SK-N-SH (cell line): ENCODE measurements at regions not wholly inside any gene's neighbourhood (a gene's known extent, or its start where the extent isn't known, plus 50 kb on each side); places are given as distances from the start of the nearest gene placed in this dataset.

Experiments
- CTCF ChIA-PET: fragments of 300-600, 350-600 bp; formaldehyde crosslinking; extraction: SDS; loops from one replicate; lab custom pipeline; 2021; lab: Yijun Ruan, JAX
- POLR2A ChIA-PET: fragments of 350-600 bp; sonication (Branson Sonifier 250); formaldehyde crosslinking; extraction: SDS; loops from one replicate; lab custom pipeline; 2020; ENCODE audit warnings: antibody characterized with exemption, inconsistent platforms; lab: Yijun Ruan, JAX
- DNase-seq: peaks from one replicate; pipeline ENCODE4 v3.0.0; 2012
- H2AFZ ChIP-seq: fragments of 200-600 bp; sonication (generic); 2 replicates; pipeline ENCODE4 v1.8.1; 2016; ENCODE audit warnings: antibody characterized with exemption, mild to moderate bottlenecking, low read depth
- H3F3A ChIP-seq: fragments of 200-600 bp; sonication (generic); replicated peaks from 2 replicates; pipeline ENCODE3; 2016; ENCODE audit warnings: antibody characterized with exemption, mild to moderate bottlenecking; ENCODE audit not compliant: insufficient read depth
- H3K27ac ChIP-seq, 2 experiments: fragments of 200-500 bp in 1 of 2; fragments of 200-600 bp in 1 of 2; sonication (Bioruptor generic) in 1 of 2; sonication (generic), shearing (Covaris generic) in 1 of 2; 2 replicates each; pipeline versions ENCODE4 v1.5.1 to v1.6.1; 2014 to 2016; ENCODE audit warnings: low read depth in 2 of 2, inconsistent platforms in 1 of 2, low read length in 1 of 2, mild to moderate bottlenecking in 1 of 2, mixed read lengths in 1 of 2
- H3K27me3 ChIP-seq: fragments of 200-600 bp; sonication (generic), shearing (Covaris generic); 2 replicates; pipeline ENCODE4 v1.6.1; 2016; ENCODE audit warnings: mixed run types; ENCODE audit not compliant: insufficient read depth
- H3K36me3 ChIP-seq, 2 experiments: fragments of 200-500 bp in 1 of 2; fragments of 200-600 bp in 1 of 2; sonication (Bioruptor generic) in 1 of 2; sonication (generic) in 1 of 2; replicated peaks in 1 of 2; 2 replicates each; pipeline versions ENCODE3 to v1.5.1; 2014 to 2016; ENCODE audit warnings: low read length in 1 of 2, mild to moderate bottlenecking in 1 of 2; ENCODE audit not compliant: insufficient read depth in 2 of 2, control insufficient read depth in 1 of 2
- H3K4me1 ChIP-seq, 2 experiments: fragments of 200-500 bp in 1 of 2; fragments of 200-600 bp in 1 of 2; sonication (Bioruptor generic) in 1 of 2; sonication (generic), shearing (Covaris generic) in 1 of 2; 2 replicates each; pipeline versions ENCODE4 v1.5.1 to v1.6.1; 2014 to 2016; ENCODE audit warnings: low read depth in 1 of 2, low read length in 1 of 2, mixed run types in 1 of 2; ENCODE audit not compliant: insufficient read depth in 2 of 2, control insufficient read depth in 1 of 2
- H3K4me2 ChIP-seq: fragments of 200-600 bp; sonication (generic), shearing (Covaris generic); 2 replicates; pipeline ENCODE4 v1.6.1; 2017; ENCODE audit warnings: mixed run types
- H3K4me3 ChIP-seq, 2 experiments: fragments of 200-500 bp in 1 of 2; fragments of 200-600 bp in 1 of 2; sonication (Bioruptor generic) in 1 of 2; sonication (generic), shearing (Covaris generic) in 1 of 2; 2 replicates each; pipeline versions ENCODE4 v1.5.1 to v1.8.1; 2014 to 2016; ENCODE audit warnings: low read depth in 2 of 2, inconsistent platforms in 1 of 2, low read length in 1 of 2, mild to moderate bottlenecking in 1 of 2, mixed read lengths in 1 of 2, moderate library complexity in 1 of 2
- H3K79me2 ChIP-seq: fragments of 200-600 bp; sonication (generic); 2 replicates; pipeline ENCODE4 v1.8.1; 2017; ENCODE audit warnings: mild to moderate bottlenecking; ENCODE audit not compliant: insufficient read depth
- H3K9ac ChIP-seq: fragments of 200-600 bp; sonication (generic); 2 replicates; pipeline ENCODE4 v1.6.1; 2017; ENCODE audit warnings: mixed run types
- H3K9me2 ChIP-seq: fragments of 200-600 bp; sonication (generic); 2 replicates; pipeline ENCODE4 v1.6.1; 2017; ENCODE audit warnings: mixed run types
- H3K9me3 ChIP-seq: fragments of 200-600 bp; sonication (generic); 2 replicates; pipeline ENCODE4 v1.6.1; 2017; ENCODE audit warnings: mixed run types, mild to moderate bottlenecking, moderate library complexity
- H4K20me1 ChIP-seq: fragments of 200-600 bp; sonication (generic); 2 replicates; pipeline ENCODE4 v1.6.1; 2017; ENCODE audit warnings: mild to moderate bottlenecking, mixed run types; ENCODE audit not compliant: insufficient read depth
- CTCF ChIP-seq: fragments of 200-600 bp; sonication (generic); IDR thresholded peaks from 2 replicates; pipeline ENCODE4 v1.6.1; 2017; ENCODE audit warnings: antibody characterized with exemption, mild to moderate bottlenecking, moderate library complexity
- EP300 ChIP-seq, 2 experiments: IDR thresholded peaks; 2 replicates each; pipeline versions ENCODE4 v1.4.0 to v1.6.1; 2012; ENCODE audit warnings: borderline replicate concordance in 1 of 2, low read depth in 1 of 2, low read length in 1 of 2
- GABPA ChIP-seq: IDR thresholded peaks from 2 replicates; pipeline ENCODE4 v1.4.0; 2012; ENCODE audit warnings: low read depth, mild to moderate bottlenecking
- MAX ChIP-seq: IDR thresholded peaks from 2 replicates; pipeline ENCODE4 v1.4.0; 2012; ENCODE audit warnings: low read depth
- MXI1 ChIP-seq: IDR thresholded peaks from 2 replicates; pipeline ENCODE4 v1.6.1; 2012; ENCODE audit warnings: mild to moderate bottlenecking, low read depth, low read length, improper control_type of control experiment
- POLR2AphosphoS5 ChIP-seq: IDR thresholded peaks from 2 replicates; pipeline ENCODE4 v1.6.1; 2012; ENCODE audit warnings: low read depth, low read length
- RCOR1 ChIP-seq: fragments of 150-350 bp; IDR thresholded peaks from 2 replicates; pipeline ENCODE4 v1.6.1; 2017; ENCODE audit warnings: antibody characterized with exemption, low read length
- RFX5 ChIP-seq: IDR thresholded peaks from 2 replicates; pipeline ENCODE4 v1.6.1; 2012; ENCODE audit warnings: mild to moderate bottlenecking, improper control_type of control experiment, low read length
- SMC3 ChIP-seq: IDR thresholded peaks from 2 replicates; pipeline ENCODE4 v1.6.1; 2012; ENCODE audit warnings: low read depth, low read length, improper control_type of control experiment
- TEAD4 ChIP-seq: IDR thresholded peaks from 2 replicates; pipeline ENCODE4 v1.4.0; 2012; ENCODE audit warnings: mild to moderate bottlenecking, borderline replicate concordance; ENCODE audit not compliant: insufficient read depth
- USF1 ChIP-seq: IDR thresholded peaks from 2 replicates; pipeline ENCODE4 v1.4.0; 2012; ENCODE audit warnings: low read depth, borderline replicate concordance
- WGBS: methylation state at CpG from one replicate; pipeline ENCODE4 v1.1.6; 2017; ENCODE audit warnings: low lambda C conversion rate; 5-methylcytosine and 5-hydroxymethylcytosine counted together
- TF ChIP-seq, protein P1 (sequence below): IDR thresholded peaks from 2 replicates; pipeline ENCODE4 v1.4.0; 2012; ENCODE audit warnings: low read depth, borderline replicate concordance
- TF ChIP-seq, protein P2 (sequence below): IDR thresholded peaks from 2 replicates; pipeline ENCODE4; 2012
- TF ChIP-seq, protein P3 (sequence below): fragments of 150-350 bp; IDR thresholded peaks from 2 replicates; pipeline ENCODE4 v1.6.1; 2016; ENCODE audit warnings: mild to moderate bottlenecking, low read depth, low read length

DNA sequence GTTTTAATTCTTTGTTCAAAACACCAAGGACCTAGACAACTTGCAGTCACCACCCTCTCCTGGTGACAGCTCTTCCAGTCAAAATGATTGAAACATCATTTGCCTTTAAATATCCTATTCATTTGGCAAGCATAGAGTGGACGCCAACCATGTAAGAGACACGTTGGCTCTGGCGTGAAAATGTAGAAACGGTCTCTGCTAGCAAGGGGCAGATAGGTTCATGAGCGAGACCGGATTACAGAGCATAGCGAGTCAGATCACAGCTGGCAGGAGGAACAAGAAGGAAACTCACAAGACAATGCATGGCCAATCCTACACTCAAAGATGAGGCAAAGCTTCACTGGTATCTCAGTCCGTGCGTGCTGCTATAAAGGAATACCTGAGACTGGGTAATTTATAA lies 759.5 kb downstream of the UQCRFS1 start:
- Histone ChIP-seq H3K4me1 (no peaks in the 10 kb centered on the region), H4K20me1 (no peaks in the 10 kb centered on the region), H3F3A (no peaks in the 10 kb centered on the region), H3K9ac (no peak overlapping the region), H3K4me2 (no peak overlapping the region; the same call in 1 of the 2 replicates), H3K79me2 (no peaks in the 10 kb centered on the region), H3K9me3 (no peaks in the 10 kb centered on the region), H3K9me2 (no peaks in the 10 kb centered on the region), H3K4me3 (no peak overlapping the region), H3K36me3 (no peaks in the 10 kb centered on the region), H3K27ac (no peak overlapping the region), H3K27me3 (no peaks in the 10 kb centered on the region; the same call in 1 of the 2 replicates), H2AFZ (no peak overlapping the region)
- DNase-seq = no peak
- WGBS = 19% methylated on average over 9 of the region's 9 CpGs
- ChIA-PET CTCF (no interaction called here), POLR2A (no interaction called here)
- TF ChIP-seq SMC3 (no peak), MAX (no peak), CTCF (no peak), RFX5 (no peak), EP300 (IDR thresholded peaks at IDR 0.05; ENCODE audit: borderline replicate concordance in 1 of 2, low read depth in 1 of 2, low read length in 1 of 2) (no peak), RCOR1 (no peak), TEAD4 (no peak), USF1 (no peak), GABPA (no peak), POLR2AphosphoS5 (no peak), MXI1 (no peak)
- TF ChIP-seq, protein P1, sequence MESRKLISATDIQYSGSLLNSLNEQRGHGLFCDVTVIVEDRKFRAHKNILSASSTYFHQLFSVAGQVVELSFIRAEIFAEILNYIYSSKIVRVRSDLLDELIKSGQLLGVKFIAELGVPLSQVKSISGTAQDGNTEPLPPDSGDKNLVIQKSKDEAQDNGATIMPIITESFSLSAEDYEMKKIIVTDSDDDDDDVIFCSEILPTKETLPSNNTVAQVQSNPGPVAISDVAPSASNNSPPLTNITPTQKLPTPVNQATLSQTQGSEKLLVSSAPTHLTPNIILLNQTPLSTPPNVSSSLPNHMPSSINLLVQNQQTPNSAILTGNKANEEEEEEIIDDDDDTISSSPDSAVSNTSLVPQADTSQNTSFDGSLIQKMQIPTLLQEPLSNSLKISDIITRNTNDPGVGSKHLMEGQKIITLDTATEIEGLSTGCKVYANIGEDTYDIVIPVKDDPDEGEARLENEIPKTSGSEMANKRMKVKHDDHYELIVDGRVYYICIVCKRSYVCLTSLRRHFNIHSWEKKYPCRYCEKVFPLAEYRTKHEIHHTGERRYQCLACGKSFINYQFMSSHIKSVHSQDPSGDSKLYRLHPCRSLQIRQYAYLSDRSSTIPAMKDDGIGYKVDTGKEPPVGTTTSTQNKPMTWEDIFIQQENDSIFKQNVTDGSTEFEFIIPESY = no peak
- TF ChIP-seq, protein P2, sequence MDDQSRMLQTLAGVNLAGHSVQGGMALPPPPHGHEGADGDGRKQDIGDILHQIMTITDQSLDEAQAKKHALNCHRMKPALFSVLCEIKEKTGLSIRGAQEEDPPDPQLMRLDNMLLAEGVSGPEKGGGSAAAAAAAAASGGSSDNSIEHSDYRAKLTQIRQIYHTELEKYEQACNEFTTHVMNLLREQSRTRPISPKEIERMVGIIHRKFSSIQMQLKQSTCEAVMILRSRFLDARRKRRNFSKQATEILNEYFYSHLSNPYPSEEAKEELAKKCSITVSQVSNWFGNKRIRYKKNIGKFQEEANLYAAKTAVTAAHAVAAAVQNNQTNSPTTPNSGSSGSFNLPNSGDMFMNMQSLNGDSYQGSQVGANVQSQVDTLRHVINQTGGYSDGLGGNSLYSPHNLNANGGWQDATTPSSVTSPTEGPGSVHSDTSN = no peak
- TF ChIP-seq, protein P3, sequence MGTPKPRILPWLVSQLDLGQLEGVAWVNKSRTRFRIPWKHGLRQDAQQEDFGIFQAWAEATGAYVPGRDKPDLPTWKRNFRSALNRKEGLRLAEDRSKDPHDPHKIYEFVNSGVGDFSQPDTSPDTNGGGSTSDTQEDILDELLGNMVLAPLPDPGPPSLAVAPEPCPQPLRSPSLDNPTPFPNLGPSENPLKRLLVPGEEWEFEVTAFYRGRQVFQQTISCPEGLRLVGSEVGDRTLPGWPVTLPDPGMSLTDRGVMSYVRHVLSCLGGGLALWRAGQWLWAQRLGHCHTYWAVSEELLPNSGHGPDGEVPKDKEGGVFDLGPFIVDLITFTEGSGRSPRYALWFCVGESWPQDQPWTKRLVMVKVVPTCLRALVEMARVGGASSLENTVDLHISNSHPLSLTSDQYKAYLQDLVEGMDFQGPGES = no peak
